Coronary artery (tissue), 2 donors: ENCODE measurements at regions not wholly inside any gene's neighbourhood (a gene's known extent, or its start where the extent isn't known, plus 50 kb on each side); places are given as distances from the start of the nearest gene placed in this dataset.

Experiments
- DNase-seq: peaks from one replicate; pipeline ENCODE4 v3.0.0-alpha.2; 2017; ENCODE audit warnings: low spot score
- H3K27ac ChIP-seq, 2 donors: fragments of 200-600 bp; sonication (generic); one replicate each; pipeline ENCODE4 v1.5.1; 2016 to 2019
- H3K4me3 ChIP-seq: fragments of 200-600 bp; sonication (generic); 2 replicates; pipeline ENCODE4 v1.5.1; 2016; ENCODE audit warnings: mild to moderate bottlenecking, moderate library complexity
- CTCF ChIP-seq: fragments of 200-600 bp; sonication (generic); IDR thresholded peaks from one replicate; pipeline ENCODE4 v1.5.1; 2019; ENCODE audit warnings: antibody characterized with exemption

- TF ChIP-seq CTCF = no peak
- Histone ChIP-seq H3K4me3 (no peak overlapping the region), H3K27ac (no peak overlapping the region)
- DNase-seq = no peak
Observed at GRCh38 chrX:42565739-42566138, 212.2 kb downstream of the PPP1R2C start.

DNA sequence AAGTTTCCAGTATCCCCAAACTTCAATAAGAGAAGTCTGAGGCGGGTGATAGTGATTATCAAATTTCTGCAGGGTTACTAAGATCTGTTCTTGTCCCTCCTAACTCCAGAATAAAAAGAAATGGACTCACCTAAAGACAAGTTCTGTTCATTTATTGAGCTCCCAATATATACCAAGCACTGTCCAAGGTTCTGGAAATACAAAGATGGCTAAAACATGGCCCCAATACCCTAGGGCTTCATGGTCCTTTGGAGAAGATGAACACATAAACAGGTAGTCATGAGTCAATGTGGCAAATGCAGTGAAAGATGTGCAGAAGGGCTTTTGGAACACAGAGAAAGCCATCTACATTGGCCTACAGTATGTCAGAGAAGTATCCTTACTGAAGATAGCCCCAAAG, 231.2 kb downstream of the PPP1R2C start:
- Histone ChIP-seq H3K27ac (no peak overlapping the region), H3K4me3 (no peak overlapping the region)
- no peak for TF ChIP-seq CTCF
- no peak for DNase-seq

- no peak for DNase-seq
- TF ChIP-seq CTCF = no peak
- Histone ChIP-seq H3K4me3 (no peak overlapping the region), H3K27ac (no peak overlapping the region)
Observed at GRCh38 chrX:42544883-42545282, 233.1 kb downstream of the PPP1R2C start.

- no peak overlapping the region for H3K4me3 ChIP-seq
- H3K27ac ChIP-seq = no peak overlapping the region
- TF ChIP-seq CTCF = no peak
- DNase-seq = no peak
Observed at GRCh38 chrX:42541554-42541953, 236.4 kb downstream of the PPP1R2C start.

DNA sequence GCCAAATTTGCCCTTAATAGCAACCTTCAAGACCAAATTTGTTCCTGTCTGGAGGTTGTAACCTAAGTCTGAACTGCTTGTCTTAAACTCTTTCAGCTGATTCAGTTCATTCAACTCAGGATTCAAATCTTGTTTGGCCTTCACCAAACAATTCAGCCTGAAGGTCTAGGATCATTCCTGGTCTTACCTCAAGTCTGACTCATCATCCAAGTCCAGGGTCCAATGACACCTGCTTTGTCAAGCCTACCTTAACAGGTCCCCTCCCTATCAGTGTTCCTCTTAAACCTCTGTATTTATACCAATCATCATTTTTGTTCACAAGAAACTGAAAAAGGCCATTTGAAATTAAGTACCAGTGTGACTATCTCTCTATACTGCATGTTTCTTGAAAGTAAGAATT, 237.8 kb downstream of the PPP1R2C start:
- DNase-seq = no peak
- H3K4me3 ChIP-seq = no peak overlapping the region
- TF ChIP-seq CTCF = no peak
- H3K27ac ChIP-seq = no peak overlapping the region

DNA sequence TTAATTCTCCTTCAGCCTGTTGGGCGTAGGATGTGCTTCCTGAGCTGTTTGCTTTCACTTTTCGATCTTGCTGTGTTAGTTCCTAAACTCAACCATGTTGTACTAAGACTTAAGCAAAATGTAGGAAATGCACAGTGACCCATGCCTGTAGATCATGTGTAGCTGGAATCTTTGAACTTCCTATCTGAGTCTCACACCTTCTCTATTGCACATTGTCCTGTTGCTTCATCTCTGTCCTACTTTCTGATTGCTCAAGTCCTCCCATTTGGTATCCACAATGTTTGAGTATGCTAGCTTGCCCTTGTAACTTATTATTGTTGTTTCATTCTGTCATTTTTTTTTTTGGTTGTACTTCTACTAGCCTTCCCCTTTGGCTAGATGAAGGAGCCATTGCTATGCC, 239.6 kb downstream of the PPP1R2C start:
- no peak for TF ChIP-seq CTCF
- no peak overlapping the region for H3K4me3 ChIP-seq
- H3K27ac ChIP-seq = no peak overlapping the region
- no peak for DNase-seq

GRCh38 chrX:42536286-42536685, 241.7 kb downstream of the PPP1R2C start:
- TF ChIP-seq CTCF = no peak
- Histone ChIP-seq H3K27ac (no peak overlapping the region), H3K4me3 (no peak overlapping the region)
- no peak for DNase-seq
